ENCODE measurements at regions not wholly inside any gene's neighbourhood (a gene's known extent, or its start where the extent isn't known, plus 50 kb on each side); places are given as distances from the start of the nearest gene placed in this dataset.

GRCh38 chr6:9131201-9131600 is 695.9 kb upstream of the SLC35B3 start:
- intact Hi-C loops (cut with micrococcal nuclease; ENCODE audit: unreplicated experiment) (no loop called here), in situ Hi-C loops (cut with HindIII; ENCODE audit: low pct_unique_long_range_greater_than_20kb, low sequenced_read_pairs) (no loop called here)
- no peak for ATAC-seq
- H3K27me3 ChIP-seq (ENCODE audit: control insufficient read depth, insufficient read depth, low read length): no peaks in the 10 kb centered on the region
- no TSS peak for BruUV-seq (replicated peaks)
- ChIA-PET CTCF (no interaction called here), POLR2A (no interaction called here)
- no peak for TF ChIP-seq TCF7L2 (IDR thresholded peaks at IDR 0.05; ENCODE audit: low read depth, low read length)
- TF ChIP-seq POLR2AphosphoS5 (IDR thresholded peaks at IDR 0.05; ENCODE audit: low read depth, low read length): no peak
- TF ChIP-seq CTCF (IDR thresholded peaks at IDR 0.05): no peak
- TF ChIP-seq REST (IDR thresholded peaks at IDR 0.05; ENCODE audit: insufficient read depth in 1 of 2, low read depth in 2 of 2, low read length in 1 of 2): no peak
- no peak for TF ChIP-seq SIN3A (IDR thresholded peaks at IDR 0.05; ENCODE audit: borderline replicate concordance, insufficient read depth, low read depth, low read length)
- H3K9me3 ChIP-seq (ENCODE audit: control insufficient read depth, insufficient read depth, low read depth, low read length): no peaks in the 10 kb centered on the region
- H3K4me3 ChIP-seq (ENCODE audit: low read depth in 2 of 2, low read length in 2 of 2): no peak overlapping the region
- no peak for DNase-seq (ENCODE audit: low read depth, low spot score)
- H3K4me1 ChIP-seq (ENCODE audit: control insufficient read depth, insufficient read depth, low read length): no peaks in the 10 kb centered on the region
- H3K27ac ChIP-seq (ENCODE audit: low read length): no peak overlapping the region
- H3K36me3 ChIP-seq (ENCODE audit: control insufficient read depth, insufficient read depth, low read length): no peaks in the 10 kb centered on the region

- intact Hi-C loops (cut with micrococcal nuclease; ENCODE audit: unreplicated experiment): no loop called here
- ChIA-PET POLR2A (no interaction called here), CTCF (no interaction called here)
- BruUV-seq (replicated peaks): no TSS peak
- H3K4me3 ChIP-seq (ENCODE audit: low read depth in 2 of 2, low read length in 2 of 2): no peak overlapping the region
- no peaks in the 10 kb centered on the region for H3K4me1 ChIP-seq (ENCODE audit: control insufficient read depth, insufficient read depth, low read length)
- no peaks in the 10 kb centered on the region for H3K27me3 ChIP-seq (ENCODE audit: control insufficient read depth, insufficient read depth, low read length)
- no peaks in the 10 kb centered on the region for H3K36me3 ChIP-seq (ENCODE audit: control insufficient read depth, insufficient read depth, low read length)
- ATAC-seq (no peak), DNase-seq (ENCODE audit: low read depth, low spot score) (no peak)
- H3K27ac ChIP-seq (ENCODE audit: low read length): no peak overlapping the region
- in situ Hi-C loops (cut with HindIII; ENCODE audit: low pct_unique_long_range_greater_than_20kb, low sequenced_read_pairs): no loop called here
- no peaks in the 10 kb centered on the region for H3K9me3 ChIP-seq (ENCODE audit: control insufficient read depth, insufficient read depth, low read depth, low read length)
- TF ChIP-seq SIN3A (IDR thresholded peaks at IDR 0.05; ENCODE audit: borderline replicate concordance, insufficient read depth, low read depth, low read length) (no peak), POLR2AphosphoS5 (IDR thresholded peaks at IDR 0.05; ENCODE audit: low read depth, low read length) (no peak), CTCF (IDR thresholded peaks at IDR 0.05) (no peak), TCF7L2 (IDR thresholded peaks at IDR 0.05; ENCODE audit: low read depth, low read length) (no peak), REST (IDR thresholded peaks at IDR 0.05; ENCODE audit: insufficient read depth in 1 of 2, low read depth in 2 of 2, low read length in 1 of 2) (no peak)
Observed at GRCh38 chr6:9128970-9129369, 693.6 kb upstream of the SLC35B3 start.

All from Panc1 (cell line).